ENCODE measurements at regions not wholly inside any gene's neighbourhood (a gene's known extent, or its start where the extent isn't known, plus 50 kb on each side); places are given as distances from the start of the nearest gene placed in this dataset.
"Not testable (repeated sequence)": the region's sequence is repeated elsewhere in the genome, so short reads cannot be mapped to it uniquely, and the experiment has no call there.

DNA sequence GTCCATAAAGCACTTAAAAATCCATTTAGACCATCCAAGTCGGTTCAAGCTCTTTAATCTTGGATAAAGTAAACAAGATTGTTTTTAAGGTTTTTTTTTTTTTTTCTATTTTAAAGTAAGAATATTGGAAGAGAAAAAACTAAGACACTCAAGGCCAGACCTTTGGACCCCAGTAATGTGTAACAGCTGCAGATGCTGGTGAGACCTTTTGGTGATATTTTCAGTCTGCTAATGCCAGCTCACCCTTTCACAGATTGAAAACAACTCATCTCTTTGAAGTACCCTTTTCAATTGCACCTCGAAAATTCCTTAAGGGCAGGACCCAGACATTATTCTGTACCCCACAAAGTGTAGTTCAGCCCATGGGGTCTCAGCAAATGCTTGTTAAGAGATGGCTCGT is 260.7 kb upstream of the CTNNB1 start:
- no peak for DNase-seq (ENCODE audit: low read depth in 1 of 2, low spot score in 1 of 2)

GRCh38 chr3:40939030-40939740 is 260.1 kb upstream of the CTNNB1 start:
- DNase-seq (ENCODE audit: low read depth in 1 of 2, low spot score in 1 of 2): no peak

GRCh38 chr3:40939741-40940130 is 259.6 kb upstream of the CTNNB1 start:
- no peak for DNase-seq (ENCODE audit: low read depth in 1 of 2, low spot score in 1 of 2)

- DNase-seq (ENCODE audit: low read depth in 1 of 2, low spot score in 1 of 2): no peak
Observed at GRCh38 chr3:40940651-40941050, 258.7 kb upstream of the CTNNB1 start.

- not testable (repeated sequence) for DNase-seq (ENCODE audit: low read depth in 1 of 2, low spot score in 1 of 2)
Observed at GRCh38 chr3:40947022-40947421, 252.3 kb upstream of the CTNNB1 start.

DNA sequence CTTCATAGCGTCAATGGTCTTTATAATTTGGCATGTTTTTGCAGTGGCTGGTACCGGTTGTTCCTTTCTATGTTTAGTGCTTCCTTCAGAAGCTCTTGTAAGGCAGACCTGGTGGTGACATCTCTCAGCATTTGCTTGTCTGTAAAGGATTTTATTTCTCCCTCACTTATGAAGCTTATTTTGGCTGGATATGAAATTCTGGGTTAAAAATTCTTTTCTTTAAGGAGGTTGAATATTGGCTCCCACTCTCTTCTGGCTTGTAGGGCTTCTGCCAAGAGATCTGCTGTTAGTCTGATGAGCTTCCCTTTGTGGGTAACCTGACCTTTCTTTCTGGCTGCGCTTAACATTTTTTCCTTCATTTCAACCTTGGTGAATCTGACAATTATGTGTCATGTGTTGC is 250.0 kb upstream of the CTNNB1 start:
- not testable (repeated sequence) for DNase-seq (ENCODE audit: low read depth in 1 of 2, low spot score in 1 of 2)

DNA sequence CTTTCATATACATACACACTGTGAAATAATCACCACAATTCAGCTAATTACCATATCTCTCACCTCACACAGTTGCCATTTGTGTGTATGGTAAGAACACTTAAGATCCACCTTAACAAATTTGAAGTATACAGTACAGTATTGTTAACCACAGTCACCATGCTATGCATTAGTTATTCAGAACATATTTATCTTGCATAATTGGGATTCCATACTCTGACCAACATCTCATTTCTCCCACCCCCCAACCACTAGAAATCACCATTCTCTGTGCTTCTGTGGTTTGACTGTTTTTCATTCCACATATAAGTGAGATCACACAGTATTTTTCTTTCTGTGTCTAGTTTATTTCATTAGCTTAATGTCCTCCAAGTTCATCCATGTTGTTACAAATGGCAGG is 247.7 kb upstream of the CTNNB1 start:
- DNase-seq (ENCODE audit: low read depth in 1 of 2, low spot score in 1 of 2): no peak

DNA sequence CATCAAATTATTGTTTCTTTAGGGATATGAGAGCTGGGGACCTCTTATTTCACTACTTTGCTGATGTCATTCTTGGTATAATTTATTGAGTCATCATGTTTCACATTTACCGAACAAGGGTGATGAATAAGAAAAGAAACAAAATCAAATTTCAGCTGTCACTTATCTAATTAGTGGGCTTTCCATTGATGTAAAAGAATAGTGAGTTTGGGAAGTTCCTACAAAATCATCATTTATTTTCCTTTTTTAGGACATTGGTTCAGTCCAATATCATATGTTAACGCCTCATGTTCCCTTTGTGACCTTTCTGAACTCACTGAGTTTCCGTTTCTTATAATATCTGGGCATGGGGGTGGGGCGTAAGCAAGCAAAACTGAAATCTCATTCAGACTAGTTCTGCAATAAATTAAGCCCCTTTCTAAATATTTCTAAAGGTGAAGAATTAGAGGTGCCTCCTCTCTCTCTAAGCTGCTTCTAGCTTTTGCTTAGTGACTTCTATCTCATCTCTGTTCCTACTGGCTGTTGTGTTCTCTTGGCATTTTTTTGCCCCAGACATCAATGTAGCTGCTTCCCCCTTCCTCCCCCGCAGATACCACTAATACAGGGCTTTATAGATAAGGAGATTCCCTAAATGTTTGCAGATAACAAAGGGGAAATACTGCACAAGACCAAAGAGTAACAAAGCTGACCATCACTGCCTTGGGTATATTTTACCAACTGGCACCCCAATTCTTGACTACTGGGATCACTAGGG is 238.0 kb upstream of the CTNNB1 start:
- no peak for DNase-seq (ENCODE audit: low read depth in 1 of 2, low spot score in 1 of 2)

- no peak for DNase-seq (ENCODE audit: low read depth in 1 of 2, low spot score in 1 of 2)
Observed at GRCh38 chr3:40962721-40963120, 236.6 kb upstream of the CTNNB1 start.

- DNase-seq (ENCODE audit: low read depth in 1 of 2, low spot score in 1 of 2): no peak
Observed at GRCh38 chr3:40968666-40969065, 230.6 kb upstream of the CTNNB1 start.

GRCh38 chr3:40969341-40969740 is 230.0 kb upstream of the CTNNB1 start:
- DNase-seq (ENCODE audit: low read depth in 1 of 2, low spot score in 1 of 2): no peak

DNA sequence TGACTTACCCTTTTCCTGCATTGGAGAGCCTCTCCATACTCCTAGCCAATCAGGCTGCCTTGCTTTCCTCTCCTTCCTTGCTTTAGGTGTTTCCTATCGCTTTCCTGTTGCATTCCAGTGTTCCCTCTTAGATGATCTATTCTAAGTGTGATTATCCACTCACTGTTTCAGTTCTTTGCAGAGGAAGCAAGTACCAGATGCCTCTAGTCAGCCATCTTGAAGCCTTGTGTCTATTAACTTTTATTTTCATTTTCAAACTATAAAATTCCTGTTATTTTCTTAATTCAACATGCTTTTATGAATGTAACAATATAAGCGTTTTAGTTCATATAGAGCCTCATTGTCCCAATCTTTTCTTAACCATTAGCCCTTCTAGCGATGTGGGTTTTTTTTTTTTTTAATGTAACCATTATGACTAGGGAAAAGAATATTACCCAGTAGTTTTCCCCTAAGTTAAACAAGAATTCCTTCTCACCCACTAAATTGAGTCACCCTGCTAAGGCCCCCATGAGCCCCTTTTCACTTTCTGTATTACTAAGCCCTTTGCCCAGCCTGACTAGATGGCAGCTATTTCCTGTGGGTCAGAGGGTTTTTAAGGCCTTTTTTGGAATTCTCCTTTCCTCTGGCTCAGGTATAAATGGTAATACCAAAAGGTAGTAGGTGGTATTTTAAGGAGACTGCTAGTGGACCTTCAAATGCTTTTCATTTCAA is 229.4 kb upstream of the CTNNB1 start:
- DNase-seq (ENCODE audit: low read depth in 1 of 2, low spot score in 1 of 2): no peak

- DNase-seq (ENCODE audit: low read depth in 1 of 2, low spot score in 1 of 2): no peak
Observed at GRCh38 chr3:40971191-40972168, 227.8 kb upstream of the CTNNB1 start.

DNA sequence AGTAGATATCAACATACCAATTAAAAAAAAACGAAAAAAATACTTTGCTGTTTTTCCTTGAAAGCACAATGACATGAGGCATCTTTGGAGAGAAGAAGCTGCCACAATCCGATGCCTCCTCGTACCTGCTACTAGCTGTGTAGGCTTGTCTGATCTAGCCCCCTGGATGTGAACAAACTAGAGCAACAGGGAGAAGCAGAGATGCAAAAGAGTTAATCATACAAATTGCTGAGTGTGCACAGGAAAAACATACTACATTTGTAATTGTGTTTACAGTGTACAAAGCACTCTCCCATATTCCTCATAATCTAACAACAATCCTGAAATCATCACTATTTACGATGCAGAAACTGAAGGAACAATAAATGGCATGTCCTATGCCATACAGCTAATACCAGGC is 227.0 kb upstream of the CTNNB1 start:
- no peak for DNase-seq (ENCODE audit: low read depth in 1 of 2, low spot score in 1 of 2)

DNA sequence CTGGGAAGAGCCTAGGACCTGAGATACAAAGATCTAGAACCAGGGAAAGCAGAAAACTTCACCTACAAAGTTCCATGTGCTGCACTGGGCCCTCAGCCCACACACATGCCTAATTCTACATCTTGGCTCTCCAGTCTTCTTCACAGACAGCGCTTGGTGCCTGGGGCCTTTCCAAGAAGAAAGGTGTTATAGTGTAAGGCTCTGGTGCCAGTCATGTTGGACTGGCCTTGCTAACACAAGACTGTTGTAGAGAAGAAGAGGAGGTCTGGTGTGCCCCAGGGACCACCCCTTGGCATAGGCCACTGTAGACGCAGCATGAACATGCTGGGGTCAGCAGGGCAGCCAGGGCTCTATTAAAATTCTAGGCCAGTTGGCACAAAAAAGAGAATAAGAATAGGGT is 226.2 kb upstream of the CTNNB1 start:
- DNase-seq (ENCODE audit: low read depth in 1 of 2, low spot score in 1 of 2): no peak

DNA sequence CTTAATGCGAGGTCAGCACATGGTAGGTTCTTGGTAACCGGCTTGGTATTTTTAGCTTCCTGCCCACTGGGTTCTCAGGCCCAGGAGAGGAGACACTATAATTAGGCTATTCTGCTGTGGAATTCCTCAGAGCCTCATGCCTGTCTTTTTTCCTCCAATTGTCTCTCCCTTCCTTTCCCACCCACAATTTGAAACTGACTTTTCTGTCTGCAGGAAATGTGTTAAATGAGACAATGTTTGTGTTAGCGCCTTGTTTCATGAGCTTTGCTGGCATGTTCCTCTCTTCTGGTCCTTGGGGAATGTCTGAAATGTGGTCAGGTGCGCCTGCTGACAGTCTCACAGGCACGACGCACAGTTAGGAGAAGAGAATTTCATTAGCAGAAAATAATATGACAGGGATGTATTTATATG is 223.6 kb upstream of the CTNNB1 start:
- DNase-seq (ENCODE audit: low read depth in 1 of 2, low spot score in 1 of 2): no peak

DNA sequence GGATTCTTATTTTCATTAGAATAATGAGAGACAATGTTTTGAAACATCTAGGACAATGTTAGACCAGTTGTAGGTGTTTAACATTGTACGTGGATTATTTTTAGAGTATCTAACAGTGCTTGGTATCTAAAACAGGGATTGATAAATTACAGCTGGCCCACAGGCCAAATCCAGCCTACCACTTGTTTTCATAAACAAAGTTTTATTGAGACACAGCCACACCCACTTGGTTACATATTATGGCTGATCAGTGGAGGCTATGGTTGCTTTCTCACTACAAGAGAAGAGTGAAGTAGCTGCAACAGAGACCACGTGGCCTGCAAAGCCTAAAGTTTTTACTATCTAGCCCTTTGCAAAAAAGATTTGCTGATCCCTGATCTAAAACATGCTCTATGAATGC is 223.1 kb upstream of the CTNNB1 start:
- no peak for DNase-seq (ENCODE audit: low read depth in 1 of 2, low spot score in 1 of 2)

DNA sequence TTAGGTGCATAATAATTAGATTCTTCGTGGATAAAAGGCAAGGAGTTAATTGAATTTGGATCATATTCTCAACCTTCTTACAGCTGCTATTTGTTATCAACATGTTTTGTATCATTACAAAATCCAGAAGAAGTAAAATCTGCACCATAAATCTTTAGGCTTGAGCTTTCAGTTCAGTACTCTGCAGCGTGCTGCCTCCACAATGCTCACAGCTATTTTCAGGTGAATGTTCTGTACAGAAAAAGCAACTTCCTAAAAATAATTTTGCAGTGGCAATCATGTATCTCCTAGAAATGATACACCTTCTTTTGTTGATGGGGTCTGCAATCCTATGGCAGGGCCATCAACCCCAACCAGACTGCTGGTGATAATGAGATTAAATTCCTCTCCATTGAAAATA is 220.9 kb upstream of the CTNNB1 start:
- no peak for DNase-seq (ENCODE audit: low read depth in 1 of 2, low spot score in 1 of 2)

GRCh38 chr3:40979962-40980361 is 219.3 kb upstream of the CTNNB1 start:
- DNase-seq (ENCODE audit: low read depth in 1 of 2, low spot score in 1 of 2): no peak

GRCh38 chr3:40980467-40980866 is 218.8 kb upstream of the CTNNB1 start:
- peak in 1 of 2 donors; percentile 6 for DNase-seq (ENCODE audit: low read depth in 1 of 2, low spot score in 1 of 2)

DNA sequence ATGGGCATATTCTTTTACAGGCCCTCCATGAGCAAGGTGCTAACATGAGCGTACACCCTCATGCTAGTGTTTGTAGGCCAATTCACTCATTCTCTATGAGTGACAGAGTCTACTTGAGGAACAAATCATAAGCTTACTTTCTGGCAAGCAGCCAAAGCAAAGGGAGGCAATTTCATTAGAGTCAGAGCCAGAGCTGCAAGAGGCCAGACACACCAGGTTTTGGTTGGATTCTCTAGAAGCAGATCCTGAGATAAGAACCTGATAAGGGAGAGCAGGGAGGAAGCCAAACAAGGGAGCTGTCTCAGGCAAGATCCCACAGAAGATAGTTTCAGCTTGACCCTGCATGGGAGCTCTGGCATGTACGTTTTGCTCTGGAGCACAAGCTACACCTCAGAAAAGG is 214.1 kb upstream of the CTNNB1 start:
- DNase-seq (ENCODE audit: low read depth in 1 of 2, low spot score in 1 of 2): no peak
